ENCODE measurements at regions not wholly inside any gene's neighbourhood (a gene's known extent, or its start where the extent isn't known, plus 50 kb on each side); places are given as distances from the start of the nearest gene placed in this dataset.

DNA sequence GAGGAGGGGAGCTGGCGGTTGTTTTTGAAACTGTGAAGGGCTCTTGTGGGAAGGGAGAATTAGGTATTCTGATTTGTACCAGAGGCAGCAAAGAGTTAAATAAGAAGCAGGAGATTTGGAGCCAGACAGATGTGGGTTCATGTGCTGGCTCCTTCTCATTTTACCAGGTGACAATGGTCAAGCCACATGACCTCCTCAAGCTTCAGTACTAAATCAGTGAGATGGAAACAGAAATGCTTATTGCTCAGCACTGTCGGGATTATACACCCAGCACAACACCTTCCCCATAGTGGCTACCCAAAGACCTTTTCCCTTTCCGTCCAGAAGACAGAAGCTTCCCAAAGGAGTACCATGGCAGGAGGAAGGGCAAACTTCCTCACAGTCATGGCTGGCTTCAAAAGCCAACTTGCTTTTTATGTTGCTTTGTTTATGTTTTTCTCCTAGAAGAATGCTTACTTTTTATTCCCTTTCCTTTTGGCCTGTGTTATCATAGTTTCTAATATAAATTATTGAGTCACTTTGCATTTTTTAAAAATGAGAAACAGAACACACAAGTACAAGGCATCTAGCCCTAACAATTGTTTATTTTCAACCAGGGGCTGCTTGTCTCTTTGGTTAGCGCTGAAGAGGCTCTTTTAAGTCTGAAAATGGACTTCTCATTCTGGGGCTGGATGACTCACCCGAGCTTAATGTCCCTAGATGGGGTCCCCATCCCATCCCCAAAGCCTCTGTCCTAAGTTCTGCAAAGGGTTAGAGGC lies 181.5 kb upstream of the ZBED5 start:
- TF ChIP-seq CTCF (IDR thresholded peaks at IDR 0.05; ENCODE audit: extremely low read depth in 1 of 2, insufficient read depth in 1 of 2, low read depth in 1 of 2, low read length in 2 of 2) = no peak
- no peak for TF ChIP-seq POLR2A (IDR thresholded peaks at IDR 0.05; ENCODE audit: low read depth, low read length)
